Heart left ventricle (tissue), 16 donors: ENCODE measurements at regions not wholly inside any gene's neighbourhood (a gene's known extent, or its start where the extent isn't known, plus 50 kb on each side); places are given as distances from the start of the nearest gene placed in this dataset.
A peak's percentile ranks its signal among the peaks of the same experiment; 100 is the strongest.

Experiments used
- ATAC-seq, 4 donors: fragments of 200-7000 bp; cut with Tn5 transposase; one replicate each; pipeline ENCODE4 v1.9.1; 2020 to 2022; ENCODE audit warnings: moderate library complexity in 4 of 4, mild to moderate bottlenecking in 3 of 4, moderate number of reproducible peaks in 1 of 4
- DNase-seq, 5 donors: peaks; one replicate each; pipeline ENCODE4 v3.0.0-alpha.2; 2020
- H3K27ac ChIP-seq, 12 donors: fragments of 200-600 bp; sonication (generic) in 4 of 12; one replicate each; pipeline versions ENCODE4 v1.5.0 to v1.8.0; 2016 to 2022; ENCODE audit warnings: mild to moderate bottlenecking in 2 of 12
- H3K27me3 ChIP-seq, 9 donors: fragments of 200-600 bp; sonication (generic) in 2 of 9; one replicate each; pipeline versions ENCODE4 v1.5.1 to v1.8.0; 2016 to 2022; ENCODE audit warnings: mild to moderate bottlenecking in 3 of 9
- H3K36me3 ChIP-seq, 9 donors: fragments of 200-600 bp; sonication (generic) in 2 of 9; one replicate each; pipeline versions ENCODE4 v1.5.0 to v1.8.0; 2018 to 2022; ENCODE audit warnings: mild to moderate bottlenecking in 2 of 9
- H3K4me1 ChIP-seq, 12 donors: fragments of 200-600 bp; sonication (generic) in 4 of 12; one replicate each; pipeline versions ENCODE4 v1.5.0 to v1.8.0; 2016 to 2022; ENCODE audit warnings: mild to moderate bottlenecking in 3 of 12
- H3K4me3 ChIP-seq, 12 donors: fragments of 200-600 bp; sonication (generic) in 4 of 12; one replicate each; pipeline versions ENCODE4 v1.5.0 to v1.8.0; 2017 to 2022; ENCODE audit warnings: mild to moderate bottlenecking in 9 of 12, moderate library complexity in 4 of 12
- H3K9me3 ChIP-seq, 12 donors: fragments of 200-600 bp; sonication (generic) in 4 of 12; one replicate each; pipeline versions ENCODE4 v1.5.0 to v1.8.0; 2016 to 2022; ENCODE audit warnings: mild to moderate bottlenecking in 1 of 12
- POLR2A ChIP-seq, 2 donors: fragments of 450-650 bp; IDR thresholded peaks; one replicate each; pipeline ENCODE4 v1.6.1; 2017; ENCODE audit warnings: antibody characterized with exemption in 2 of 2, mild to moderate bottlenecking in 2 of 2, moderate library complexity in 2 of 2
- WGBS, 4 donors: extraction: QIAGEN DNeasy Blood & Tissue Kit in 2 of 4; methylation state at CpG; one replicate each; pipeline versions ENCODE4 v1.1.5 to v1.1.7; 2013 to 2018; 5-methylcytosine and 5-hydroxymethylcytosine counted together
- intact Hi-C, 10 donors: fragments of 100-400 bp; cut with DNase I; formaldehyde crosslinking; loops; one replicate each; pipeline versions ENCODE4 v1.11.1 to v1.14.2; 2022
- TF ChIP-seq, protein P1 (sequence below), 12 donors: fragments of 200-600 bp; sonication (generic) in 4 of 12; IDR thresholded peaks; one replicate each; pipeline versions ENCODE4 v1.5.0 to v1.8.0; 2018 to 2022; ENCODE audit warnings: antibody characterized with exemption in 12 of 12, mild to moderate bottlenecking in 5 of 12
- donor health status: ischemic (EF 13 %, LVEDD 7.1; RV severe dilation, severe dysfunction).
- donor health status: healthy with polysubstance abuse.
- donor health status: DM: no; HTN: yes; CAD: no.
- donor health status: DM: no; HTN: no; CAD: no.
- donor health status: ischemic (EF 25% LVEDD 6.9; RV normal size, moderate dysfunction).
- donor health status: ischemic (EF 25% LVEDD 5.7; RV mildly dilated, moderate dysfunction).
- donor health status: healthy.
- donor health status: DM: yes; HTN: yes; CAD: no.
- donor health status: ischemic (EF 35%, LVEDD 5.7; RV mildly dilated, moderate dysfunction).
- donor health status: nonischemic (EF 11% LVEDD 7.7; RV severe dilation, severe dysfunction).
- donor health status: DM: yes; HTN: yes; CAD: no.
- donor health status: PGD.
- donor health status: ischemic (EF 29% LVEDD 5.4; RV normal size, mild dysfunction).
- donor health status: nonischemic (EF 23%, LVEDD 6.1; RV moderate dilation, normal function).

DNA sequence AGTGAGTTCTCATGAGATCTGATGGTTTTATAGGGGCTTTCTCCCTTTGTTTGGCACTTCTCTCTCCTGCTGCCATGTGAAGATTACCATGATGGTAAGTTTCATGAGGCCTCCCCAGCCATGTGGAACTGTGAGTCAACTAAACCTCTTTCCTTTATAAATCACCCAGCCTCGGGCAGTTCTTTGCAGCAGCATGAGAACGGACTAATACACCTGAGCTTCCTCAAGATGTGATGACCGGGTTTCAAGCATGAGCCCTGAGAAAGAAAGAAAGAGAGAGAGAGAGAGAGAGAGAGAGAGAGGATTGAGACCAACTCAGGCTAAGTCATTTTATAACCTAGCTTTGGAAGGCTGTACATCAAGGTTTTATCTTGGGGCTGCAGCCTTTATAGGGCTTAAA, 167.7 kb upstream of the SERPINE2 start:
- 90 to 93% (median 91%) methylated on average over 3 of the region's 3 CpGs for WGBS, 4 donors
- Histone ChIP-seq H3K9me3 (no peaks in the 10 kb centered on the region), H3K36me3 (no peaks in the 10 kb centered on the region), H3K4me1 (no peaks in the 10 kb centered on the region), H3K27ac (no peak overlapping the region), H3K27me3 (no peaks in the 10 kb centered on the region), H3K4me3 (no peak overlapping the region)
- intact Hi-C loops: no loop called here
- ATAC-seq: no peak
- no peak for DNase-seq
- TF ChIP-seq POLR2A (IDR thresholded peaks at IDR 0.05): no peak
- TF ChIP-seq, protein P1, sequence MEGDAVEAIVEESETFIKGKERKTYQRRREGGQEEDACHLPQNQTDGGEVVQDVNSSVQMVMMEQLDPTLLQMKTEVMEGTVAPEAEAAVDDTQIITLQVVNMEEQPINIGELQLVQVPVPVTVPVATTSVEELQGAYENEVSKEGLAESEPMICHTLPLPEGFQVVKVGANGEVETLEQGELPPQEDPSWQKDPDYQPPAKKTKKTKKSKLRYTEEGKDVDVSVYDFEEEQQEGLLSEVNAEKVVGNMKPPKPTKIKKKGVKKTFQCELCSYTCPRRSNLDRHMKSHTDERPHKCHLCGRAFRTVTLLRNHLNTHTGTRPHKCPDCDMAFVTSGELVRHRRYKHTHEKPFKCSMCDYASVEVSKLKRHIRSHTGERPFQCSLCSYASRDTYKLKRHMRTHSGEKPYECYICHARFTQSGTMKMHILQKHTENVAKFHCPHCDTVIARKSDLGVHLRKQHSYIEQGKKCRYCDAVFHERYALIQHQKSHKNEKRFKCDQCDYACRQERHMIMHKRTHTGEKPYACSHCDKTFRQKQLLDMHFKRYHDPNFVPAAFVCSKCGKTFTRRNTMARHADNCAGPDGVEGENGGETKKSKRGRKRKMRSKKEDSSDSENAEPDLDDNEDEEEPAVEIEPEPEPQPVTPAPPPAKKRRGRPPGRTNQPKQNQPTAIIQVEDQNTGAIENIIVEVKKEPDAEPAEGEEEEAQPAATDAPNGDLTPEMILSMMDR (IDR thresholded peaks at IDR 0.05): no peak

DNA sequence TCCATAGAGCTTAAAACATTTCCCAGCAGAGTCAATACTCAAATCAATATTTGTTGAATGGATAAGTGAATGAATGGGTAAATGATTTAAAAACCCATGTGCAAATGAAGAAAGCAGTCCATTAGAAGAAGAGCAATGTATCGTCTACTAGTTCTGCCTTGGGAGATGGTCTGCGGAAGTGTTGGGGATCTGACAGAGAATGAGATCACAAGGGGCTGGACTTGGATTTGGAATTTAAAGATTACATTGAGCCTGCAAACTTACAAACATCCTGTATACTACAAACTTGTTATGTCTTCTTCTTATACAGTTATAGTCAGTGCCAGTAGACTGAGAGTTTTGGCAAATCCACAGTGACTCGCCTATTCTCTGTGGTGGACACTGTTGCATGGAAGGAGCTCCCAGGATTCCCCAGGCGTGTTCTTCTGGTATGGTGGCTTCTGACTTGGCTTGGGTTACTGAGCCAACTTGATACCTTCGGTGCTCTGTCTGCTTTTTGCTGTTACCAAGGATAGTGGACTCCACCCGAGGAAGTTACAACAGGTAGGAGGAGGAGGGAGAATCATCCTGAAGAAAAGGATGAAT, 163.3 kb upstream of the SERPINE2 start:
- ATAC-seq (no peak), DNase-seq (no peak)
- H3K9me3 ChIP-seq: no peaks in the 10 kb centered on the region
- H3K27ac ChIP-seq: no peak overlapping the region
- 86 to 90% (median 87%) methylated on average over 6 of the region's 6 CpGs for WGBS, 4 donors
- TF ChIP-seq, protein P1 (IDR thresholded peaks at IDR 0.05): no peak
- TF ChIP-seq POLR2A (IDR thresholded peaks at IDR 0.05): no peak
- no peak overlapping the region for H3K4me3 ChIP-seq
- H3K27me3 ChIP-seq: no peaks in the 10 kb centered on the region
- no peaks in the 10 kb centered on the region for H3K36me3 ChIP-seq
- no peaks in the 10 kb centered on the region for H3K4me1 ChIP-seq
- intact Hi-C loops: no loop called here

DNA sequence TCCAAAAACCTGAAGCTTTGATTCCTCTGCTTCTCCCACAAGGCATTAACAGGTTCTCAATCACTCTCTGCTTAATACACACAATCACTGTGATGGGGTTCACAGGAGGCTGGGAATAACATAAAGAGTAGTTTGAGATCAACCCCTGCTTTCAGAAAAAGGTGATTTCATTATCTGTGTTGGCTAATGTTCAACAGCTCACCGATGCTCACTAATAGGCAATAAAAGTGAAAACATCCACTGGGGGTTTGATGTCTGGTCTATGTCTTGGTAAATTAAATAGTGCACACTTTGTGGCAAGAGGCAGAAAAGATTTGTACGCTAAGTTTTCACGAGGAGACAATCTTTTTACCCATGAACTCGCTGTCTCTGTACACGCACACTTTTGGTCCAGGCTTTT, 159.3 kb upstream of the SERPINE2 start:
- DNase-seq (no peak), ATAC-seq (no peak)
- Histone ChIP-seq H3K27ac (no peak overlapping the region), H3K9me3 (peaks cover 0 to 7% (median 0%) of the 10 kb centered on the region in 12 donors), H3K4me1 (peaks cover 0 to 4% (median 0%) of the 10 kb centered on the region in 12 donors), H3K36me3 (no peaks in the 10 kb centered on the region), H3K27me3 (no peaks in the 10 kb centered on the region), H3K4me3 (no peak overlapping the region)
- no peak for TF ChIP-seq POLR2A (IDR thresholded peaks at IDR 0.05)
- TF ChIP-seq, protein P1 (IDR thresholded peaks at IDR 0.05): no peak
- WGBS, 4 donors: 79 to 90% (median 88%) methylated on average over 5 of the region's 5 CpGs
- intact Hi-C loops: no loop called here

GRCh38 chr2:224196810-224197209, 157.7 kb upstream of the SERPINE2 start:
- peaks cover 0 to 4% (median 0%) of the 10 kb centered on the region in 12 donors for H3K4me1 ChIP-seq
- H3K27me3 ChIP-seq: no peaks in the 10 kb centered on the region
- no peak overlapping the region for H3K4me3 ChIP-seq
- TF ChIP-seq, protein P1 (IDR thresholded peaks at IDR 0.05): no peak
- no peak for TF ChIP-seq POLR2A (IDR thresholded peaks at IDR 0.05)
- intact Hi-C loops: no loop called here
- ATAC-seq: no peak
- 82 to 89% (median 84%) methylated on average over 2 of the region's 2 CpGs for WGBS, 4 donors
- DNase-seq: no peak
- H3K27ac ChIP-seq: peak overlapping the region in 3 of 12 donors; percentile 31 to 33 (median 32)
- no peaks in the 10 kb centered on the region for H3K36me3 ChIP-seq
- H3K9me3 ChIP-seq: peaks cover 0 to 7% (median 0%) of the 10 kb centered on the region in 12 donors
